HepG2 (cell line): ENCODE measurements at regions not wholly inside any gene's neighbourhood (a gene's known extent, or its start where the extent isn't known, plus 50 kb on each side); places are given as distances from the start of the nearest gene placed in this dataset.

Experiments used
- EHMT2 ChIP-seq: fragments of 200-600 bp; sonication (generic); IDR thresholded peaks from 2 replicates; pipeline ENCODE4 v1.7.0; 2017; ENCODE audit warnings: antibody characterized with exemption, low read depth, low read length, borderline replicate concordance
- TF ChIP-seq, protein P1 (sequence below), 2 experiments: fragments of 450-650 bp in 1 of 2; sonication (generic) in 1 of 2; formaldehyde crosslinking in 1 of 2; IDR thresholded peaks; 2 replicates each; pipeline versions ENCODE4 v1.6.1 to v1.8.0; 2016 to 2022; ENCODE audit warnings: antibody characterized with exemption in 1 of 2, mild to moderate bottlenecking in 1 of 2, missing genetic modification reagents in 1 of 2

DNA sequence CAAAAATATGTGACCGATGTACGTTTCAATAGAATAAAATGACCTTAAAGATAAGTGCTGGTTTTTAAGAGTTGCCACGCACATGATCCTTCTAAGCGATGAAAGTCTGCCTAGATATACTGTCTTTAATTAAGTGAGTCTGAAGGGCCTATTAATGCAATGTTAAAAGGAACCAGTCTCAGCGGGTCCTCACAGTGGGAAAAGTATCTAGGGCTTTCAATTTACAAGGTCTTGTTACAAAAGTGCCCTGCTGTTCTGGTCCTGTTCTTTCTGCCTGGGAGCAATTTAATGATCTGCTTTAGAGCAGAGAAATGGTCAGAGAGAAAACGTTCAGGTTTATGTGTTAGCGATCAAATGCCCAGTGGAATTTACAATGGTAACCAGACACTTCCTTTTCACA lies 864.0 kb downstream of the KCNJ2 start:
- TF ChIP-seq, protein P1, sequence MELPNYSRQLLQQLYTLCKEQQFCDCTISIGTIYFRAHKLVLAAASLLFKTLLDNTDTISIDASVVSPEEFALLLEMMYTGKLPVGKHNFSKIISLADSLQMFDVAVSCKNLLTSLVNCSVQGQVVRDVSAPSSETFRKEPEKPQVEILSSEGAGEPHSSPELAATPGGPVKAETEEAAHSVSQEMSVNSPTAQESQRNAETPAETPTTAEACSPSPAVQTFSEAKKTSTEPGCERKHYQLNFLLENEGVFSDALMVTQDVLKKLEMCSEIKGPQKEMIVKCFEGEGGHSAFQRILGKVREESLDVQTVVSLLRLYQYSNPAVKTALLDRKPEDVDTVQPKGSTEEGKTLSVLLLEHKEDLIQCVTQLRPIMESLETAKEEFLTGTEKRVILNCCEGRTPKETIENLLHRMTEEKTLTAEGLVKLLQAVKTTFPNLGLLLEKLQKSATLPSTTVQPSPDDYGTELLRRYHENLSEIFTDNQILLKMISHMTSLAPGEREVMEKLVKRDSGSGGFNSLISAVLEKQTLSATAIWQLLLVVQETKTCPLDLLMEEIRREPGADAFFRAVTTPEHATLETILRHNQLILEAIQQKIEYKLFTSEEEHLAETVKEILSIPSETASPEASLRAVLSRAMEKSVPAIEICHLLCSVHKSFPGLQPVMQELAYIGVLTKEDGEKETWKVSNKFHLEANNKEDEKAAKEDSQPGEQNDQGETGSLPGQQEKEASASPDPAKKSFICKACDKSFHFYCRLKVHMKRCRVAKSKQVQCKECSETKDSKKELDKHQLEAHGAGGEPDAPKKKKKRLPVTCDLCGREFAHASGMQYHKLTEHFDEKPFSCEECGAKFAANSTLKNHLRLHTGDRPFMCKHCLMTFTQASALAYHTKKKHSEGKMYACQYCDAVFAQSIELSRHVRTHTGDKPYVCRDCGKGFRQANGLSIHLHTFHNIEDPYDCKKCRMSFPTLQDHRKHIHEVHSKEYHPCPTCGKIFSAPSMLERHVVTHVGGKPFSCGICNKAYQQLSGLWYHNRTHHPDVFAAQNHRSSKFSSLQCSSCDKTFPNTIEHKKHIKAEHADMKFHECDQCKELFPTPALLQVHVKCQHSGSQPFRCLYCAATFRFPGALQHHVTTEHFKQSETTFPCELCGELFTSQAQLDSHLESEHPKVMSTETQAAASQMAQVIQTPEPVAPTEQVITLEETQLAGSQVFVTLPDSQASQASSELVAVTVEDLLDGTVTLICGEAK (IDR thresholded peaks at IDR 0.05) = no peak
- TF ChIP-seq, protein P1 (CRISPR knock-in tag; IDR thresholded peaks at IDR 0.05) = no peak
- no peak for TF ChIP-seq EHMT2
